SK-N-SH treated with all-trans-retinoic acid at 6 μM for 48 hours (cell line): ENCODE measurements at regions not wholly inside any gene's neighbourhood (a gene's known extent, or its start where the extent isn't known, plus 50 kb on each side); places are given as distances from the start of the nearest gene placed in this dataset.

ENCODE experiments used
- ATAC-seq: fragments of 200-7000 bp; cut with Tn5 transposase; 3 replicates; pipeline ENCODE4 v1.9.1; 2020; ENCODE audit warnings: mild to moderate bottlenecking, moderate library complexity
- ARNTL ChIP-seq: fragments of 450-650 bp; formaldehyde crosslinking; IDR thresholded peaks from 2 replicates; pipeline ENCODE4 v1.5.0; 2020; ENCODE audit warnings: low read depth, mild to moderate bottlenecking, moderate library complexity, borderline replicate concordance
- BACH2 ChIP-seq: fragments of 250-450 bp; sonication (Bioruptor Pico); IDR thresholded peaks from 2 replicates; pipeline ENCODE4 v1.9.0; 2021; ENCODE audit warnings: mild to moderate bottlenecking, borderline replicate concordance
- CREB5 ChIP-seq: fragments of 250-450 bp; sonication (Bioruptor Pico); IDR thresholded peaks from 2 replicates; pipeline ENCODE4 v1.5.1; 2020; ENCODE audit warnings: low read depth, mild to moderate bottlenecking, moderate library complexity
- CSDC2 ChIP-seq: fragments of 250-450 bp; sonication (Bioruptor Pico); IDR thresholded peaks from 2 replicates; pipeline ENCODE4 v1.5.0; 2020; ENCODE audit warnings: mild to moderate bottlenecking, moderate library complexity
- CSRNP3 ChIP-seq: fragments of 250-450 bp; sonication (Bioruptor Pico); IDR thresholded peaks from 2 replicates; pipeline ENCODE4 v1.5.1; 2021; ENCODE audit warnings: mild to moderate bottlenecking, moderate library complexity
- ESRRG ChIP-seq: fragments of 250-450 bp; sonication (Bioruptor Pico); IDR thresholded peaks from 2 replicates; pipeline ENCODE4 v1.6.1; 2021; ENCODE audit warnings: mild to moderate bottlenecking
- GLIS3 ChIP-seq: fragments of 250-450 bp; sonication (Bioruptor Pico); IDR thresholded peaks from 2 replicates; pipeline ENCODE4 v1.5.0; 2020; ENCODE audit warnings: mild to moderate bottlenecking, moderate library complexity
- ISL1 ChIP-seq: fragments of 250-450 bp; sonication (Bioruptor Pico); IDR thresholded peaks from 2 replicates; pipeline ENCODE4 v2.1.2; 2022; ENCODE audit warnings: mild to moderate bottlenecking, moderate library complexity
- OSR1 ChIP-seq: fragments of 250-450 bp; sonication (Bioruptor Pico); IDR thresholded peaks from 2 replicates; pipeline ENCODE4 v1.8.0; 2022; ENCODE audit warnings: moderate library complexity, mild to moderate bottlenecking, inconsistent platforms
- PATZ1 ChIP-seq: fragments of 250-450 bp; sonication (Bioruptor Pico); IDR thresholded peaks from 2 replicates; pipeline ENCODE4 v1.8.0; 2020; ENCODE audit warnings: mild to moderate bottlenecking, moderate library complexity, borderline replicate concordance
- PPARA ChIP-seq: fragments of 250-450 bp; sonication (Bioruptor Pico); IDR thresholded peaks from 2 replicates; pipeline ENCODE4 v1.5.0; 2020; ENCODE audit warnings: mild to moderate bottlenecking, borderline replicate concordance
- RARB ChIP-seq: fragments of 250-450 bp; sonication (Bioruptor Pico); IDR thresholded peaks from 2 replicates; pipeline ENCODE4 v1.8.0; 2021; ENCODE audit warnings: mild to moderate bottlenecking, moderate library complexity
- TCF4 ChIP-seq: fragments of 250-450 bp; sonication (Bioruptor Pico); IDR thresholded peaks from 2 replicates; pipeline ENCODE4 v1.8.0; 2021; ENCODE audit warnings: mild to moderate bottlenecking, moderate library complexity, borderline replicate concordance
- TOX ChIP-seq: fragments of 250-450 bp; sonication (Bioruptor Pico); IDR thresholded peaks from 2 replicates; pipeline ENCODE4 v1.8.0; 2021; ENCODE audit warnings: mild to moderate bottlenecking, moderate library complexity, borderline replicate concordance
- TSHZ2 ChIP-seq: fragments of 250-450 bp; sonication (Bioruptor Pico); IDR thresholded peaks from 2 replicates; pipeline ENCODE4 v1.5.0; 2020; ENCODE audit warnings: mild to moderate bottlenecking, moderate library complexity
- ZC3H10 ChIP-seq: fragments of 250-450 bp; sonication (Bioruptor Pico); IDR thresholded peaks from 2 replicates; pipeline ENCODE4 v1.5.1; 2021; ENCODE audit warnings: mild to moderate bottlenecking, moderate library complexity
- ZFP3 ChIP-seq: fragments of 250-450 bp; sonication (Bioruptor Pico); IDR thresholded peaks from 2 replicates; pipeline ENCODE4 v1.5.0; 2020; ENCODE audit warnings: mild to moderate bottlenecking, moderate library complexity
- ZFP30 ChIP-seq: fragments of 450-650 bp; formaldehyde crosslinking; IDR thresholded peaks from 2 replicates; pipeline ENCODE4 v1.5.0; 2022; ENCODE audit warnings: mild to moderate bottlenecking, moderate library complexity
- ZNF565 ChIP-seq: fragments of 450-650 bp; formaldehyde crosslinking; conservative IDR thresholded peaks from 2 replicates; pipeline ENCODE4 v1.5.0; 2020; ENCODE audit warnings: low read depth, mild to moderate bottlenecking, moderate library complexity
- ZNF70 ChIP-seq: fragments of 450-650 bp; formaldehyde crosslinking; IDR thresholded peaks from 2 replicates; pipeline ENCODE4 v1.5.0; 2020; ENCODE audit warnings: mild to moderate bottlenecking, moderate library complexity
- ZNF8 ChIP-seq: fragments of 450-650 bp; formaldehyde crosslinking; IDR thresholded peaks from 2 replicates; pipeline ENCODE4 v1.5.0; 2020; ENCODE audit warnings: mild to moderate bottlenecking, moderate library complexity
- TF ChIP-seq, protein P1 (sequence below): fragments of 250-450 bp; sonication (Bioruptor Pico); IDR thresholded peaks from 2 replicates; pipeline ENCODE4 v1.8.0; 2021; ENCODE audit warnings: low read depth, mild to moderate bottlenecking, moderate library complexity, borderline replicate concordance

DNA sequence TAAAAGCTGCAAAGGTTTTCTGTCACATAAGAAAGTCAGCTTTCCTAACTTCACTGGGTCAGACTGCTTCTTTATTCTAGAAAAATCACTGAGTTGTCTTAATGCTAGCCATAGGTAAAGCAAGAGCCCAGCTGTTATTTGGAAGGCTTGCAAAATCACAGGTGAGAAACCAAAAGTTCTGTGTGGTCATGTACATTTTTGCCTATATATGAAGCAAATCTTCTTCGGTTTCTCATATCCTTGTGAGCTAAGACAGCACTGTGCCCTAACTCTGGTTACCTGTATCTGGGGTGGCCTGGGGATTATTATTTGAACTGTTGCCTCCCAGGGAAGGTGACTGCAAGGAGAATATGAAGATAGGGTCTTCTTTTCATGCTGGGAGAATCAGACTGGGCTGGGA is 444.9 kb upstream of the CLINT1 start:
- no peak for ATAC-seq
- TF ChIP-seq CSDC2 (CRISPR knock-in tag) (no peak), TOX (no peak), PATZ1 (no peak), ZFP30 (CRISPR knock-in tag) (no peak), OSR1 (CRISPR knock-in tag) (no peak), ARNTL (CRISPR knock-in tag) (no peak), TCF4 (CRISPR knock-in tag) (no peak), ESRRG (CRISPR knock-in tag) (no peak), GLIS3 (CRISPR knock-in tag) (no peak), ISL1 (CRISPR knock-in tag) (no peak), ZC3H10 (CRISPR knock-in tag) (no peak), RARB (CRISPR knock-in tag) (no peak), PPARA (CRISPR knock-in tag) (no peak)

- TF ChIP-seq CSDC2 (CRISPR knock-in tag) (no peak), ZNF565 (CRISPR knock-in tag) (no peak)
- TF ChIP-seq, all 23 proteins: peak for 0
- no peak for ATAC-seq
Measured at GRCh38 chr5:158303275-158303674, 444.3 kb upstream of the CLINT1 start.

- TF ChIP-seq CSDC2 (CRISPR knock-in tag): no peak
- no peak for TF ChIP-seq CSRNP3 (CRISPR knock-in tag)
- no peak for TF ChIP-seq ZNF8
- TF ChIP-seq RARB (CRISPR knock-in tag): no peak
- TF ChIP-seq CREB5 (CRISPR knock-in tag): no peak
- no peak for TF ChIP-seq ZC3H10 (CRISPR knock-in tag)
- TF ChIP-seq ISL1 (CRISPR knock-in tag): no peak
- TF ChIP-seq TSHZ2 (CRISPR knock-in tag): no peak
- TF ChIP-seq ZFP3: no peak
- no peak for TF ChIP-seq ZNF565 (CRISPR knock-in tag)
- no peak for TF ChIP-seq TOX
- TF ChIP-seq BACH2 (CRISPR knock-in tag): no peak
- no peak for TF ChIP-seq ARNTL (CRISPR knock-in tag)
- TF ChIP-seq, protein P1, sequence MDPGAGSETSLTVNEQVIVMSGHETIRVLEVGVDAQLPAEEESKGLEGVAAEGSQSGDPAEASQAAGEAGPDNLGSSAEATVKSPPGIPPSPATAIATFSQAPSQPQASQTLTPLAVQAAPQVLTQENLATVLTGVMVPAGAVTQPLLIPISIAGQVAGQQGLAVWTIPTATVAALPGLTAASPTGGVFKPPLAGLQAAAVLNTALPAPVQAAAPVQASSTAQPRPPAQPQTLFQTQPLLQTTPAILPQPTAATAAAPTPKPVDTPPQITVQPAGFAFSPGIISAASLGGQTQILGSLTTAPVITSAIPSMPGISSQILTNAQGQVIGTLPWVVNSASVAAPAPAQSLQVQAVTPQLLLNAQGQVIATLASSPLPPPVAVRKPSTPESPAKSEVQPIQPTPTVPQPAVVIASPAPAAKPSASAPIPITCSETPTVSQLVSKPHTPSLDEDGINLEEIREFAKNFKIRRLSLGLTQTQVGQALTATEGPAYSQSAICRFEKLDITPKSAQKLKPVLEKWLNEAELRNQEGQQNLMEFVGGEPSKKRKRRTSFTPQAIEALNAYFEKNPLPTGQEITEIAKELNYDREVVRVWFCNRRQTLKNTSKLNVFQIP (CRISPR knock-in tag): no peak
- TF ChIP-seq ZNF70 (CRISPR knock-in tag): no peak
- TF ChIP-seq TCF4 (CRISPR knock-in tag): no peak
- TF ChIP-seq ZFP30 (CRISPR knock-in tag): no peak
- no peak for TF ChIP-seq PPARA (CRISPR knock-in tag)
- ATAC-seq: no peak
Measured at GRCh38 chr5:158302029-158302428, 443.1 kb upstream of the CLINT1 start.
